Lower leg skin (tissue), 3 donors: ENCODE measurements at regions not wholly inside any gene's neighbourhood (a gene's known extent, or its start where the extent isn't known, plus 50 kb on each side); places are given as distances from the start of the nearest gene placed in this dataset.

Experiments
- CTCF ChIP-seq, 3 donors: fragments of 450-650 bp; IDR thresholded peaks; one replicate each; pipeline ENCODE4 v1.5.1; 2016; ENCODE audit warnings: antibody characterized with exemption in 3 of 3, mild to moderate bottlenecking in 3 of 3, moderate library complexity in 2 of 3
- POLR2A ChIP-seq, 2 donors: fragments of 450-650 bp; IDR thresholded peaks; one replicate each; pipeline ENCODE4 v1.6.1; 2016 to 2017; ENCODE audit warnings: antibody characterized with exemption in 2 of 2, mild to moderate bottlenecking in 1 of 2, moderate library complexity in 1 of 2

- TF ChIP-seq CTCF (IDR thresholded peaks at IDR 0.05) (no peak), POLR2A (IDR thresholded peaks at IDR 0.05) (no peak)
Measured at GRCh38 chr2:217258170-217258569, 398.3 kb upstream of the TNP1 start.
